GM12878 (cell line): ENCODE measurements at regions not wholly inside any gene's neighbourhood (a gene's known extent, or its start where the extent isn't known, plus 50 kb on each side); places are given as distances from the start of the nearest gene placed in this dataset.

Experiments
- CREB1 ChIP-seq: IDR thresholded peaks from 2 replicates; pipeline ENCODE4 v1.6.1; 2012; ENCODE audit warnings: low read depth, mild to moderate bottlenecking, inconsistent platforms
- CTCF ChIP-seq, 3 experiments: IDR thresholded peaks in 2 of 3; conservative IDR thresholded peaks in 1 of 3; 2 replicates each; pipeline ENCODE4 v1.5.1; 2011; ENCODE audit warnings: low read depth in 3 of 3, low read length in 3 of 3, mild to moderate bottlenecking in 3 of 3, control low read depth in 2 of 3, moderate library complexity in 2 of 3, inconsistent platforms in 1 of 3, mixed read lengths in 1 of 3; ENCODE audit not compliant: control insufficient read depth in 2 of 3, insufficient read depth in 1 of 3; ENCODE audit errors: extremely low read depth in 1 of 3
- DPF2 ChIP-seq: fragments of 450-650 bp; IDR thresholded peaks from 2 replicates; pipeline ENCODE4 v1.6.1; 2017; ENCODE audit warnings: mild to moderate bottlenecking
- ETV6 ChIP-seq, 2 experiments: fragments of 450-650 bp in 1 of 2; IDR thresholded peaks in 1 of 2; conservative IDR thresholded peaks in 1 of 2; 2 replicates each; pipeline ENCODE4 v1.6.1; 2014; ENCODE audit warnings: antibody characterized with exemption in 1 of 2, borderline replicate concordance in 1 of 2, low read depth in 1 of 2, mild to moderate bottlenecking in 1 of 2, moderate library complexity in 1 of 2
- FOXM1 ChIP-seq: IDR thresholded peaks from 2 replicates; pipeline ENCODE4 v1.6.1; 2012; ENCODE audit warnings: low read depth, mild to moderate bottlenecking, inconsistent platforms, low read length, moderate library complexity
- MTA3 ChIP-seq: IDR thresholded peaks from 2 replicates; pipeline ENCODE4 v1.6.1; 2012; ENCODE audit warnings: low read length, inconsistent platforms, borderline replicate concordance
- MXI1 ChIP-seq: fragments of 150-350 bp; IDR thresholded peaks from 2 replicates; pipeline ENCODE4 v1.6.1; 2011; ENCODE audit warnings: low read depth, mild to moderate bottlenecking, inconsistent platforms, low read length, improper control_type of control experiment
- MYC ChIP-seq: IDR thresholded peaks from 2 replicates; pipeline ENCODE4 v1.6.1; 2011; ENCODE audit warnings: mild to moderate bottlenecking, low read length, moderate library complexity, inconsistent platforms; ENCODE audit not compliant: insufficient read depth, insufficient replicate concordance, insufficient read length, severe bottlenecking
- NRF1 ChIP-seq: conservative IDR thresholded peaks from 2 replicates; pipeline ENCODE4 v1.6.1; 2011; ENCODE audit warnings: mild to moderate bottlenecking, low read depth, low read length, improper control_type of control experiment
- POLR2AphosphoS5 ChIP-seq: IDR thresholded peaks from 2 replicates; pipeline ENCODE4 v1.6.1; 2011; ENCODE audit warnings: mild to moderate bottlenecking, low read length, inconsistent platforms
- SKIL ChIP-seq: fragments of 450-650 bp; IDR thresholded peaks from 2 replicates; pipeline ENCODE4 v1.6.1; 2017; ENCODE audit warnings: mild to moderate bottlenecking, low read depth, inconsistent platforms; ENCODE audit not compliant: poor library complexity, severe bottlenecking
- SPI1 ChIP-seq: IDR thresholded peaks from 2 replicates; pipeline ENCODE4 v1.6.1; 2011; ENCODE audit warnings: low read depth, mild to moderate bottlenecking, low read length, moderate library complexity, borderline replicate concordance; ENCODE audit not compliant: insufficient read depth

GRCh38 chr13:50107205-50107604, 92.0 kb downstream of the KCNRG start:
- TF ChIP-seq NRF1 = no peak
- no peak for TF ChIP-seq ETV6 (conservative IDR thresholded peaks at IDR 0.05 in 1 of 2, IDR thresholded peaks at IDR 0.05 in 1 of 2; ENCODE audit: borderline replicate concordance in 1 of 2, low read depth in 1 of 2)
- TF ChIP-seq POLR2AphosphoS5 = no peak
- no peak for TF ChIP-seq MXI1
- no peak for TF ChIP-seq CTCF (IDR thresholded peaks at IDR 0.05 in 2 of 3, conservative IDR thresholded peaks at IDR 0.05 in 1 of 3; ENCODE audit: control insufficient read depth in 2 of 3, extremely low read depth in 1 of 3, insufficient read depth in 1 of 3, low read depth in 3 of 3, low read length in 3 of 3)
- no peak for TF ChIP-seq FOXM1
- no peak for TF ChIP-seq MTA3
- TF ChIP-seq DPF2 = no peak
- TF ChIP-seq CREB1 = no peak
- no peak for TF ChIP-seq SKIL
- no peak for TF ChIP-seq MYC
- no peak for TF ChIP-seq SPI1
